PC-3 (cell line): ENCODE measurements at regions not wholly inside any gene's neighbourhood (a gene's known extent, or its start where the extent isn't known, plus 50 kb on each side); places are given as distances from the start of the nearest gene placed in this dataset.

Experiments used
- EZH2 ChIP-seq: fragments of 300-600 bp; sonication (generic); IDR thresholded peaks from one replicate; pipeline ENCODE4 v1.6.1; 2017; ENCODE audit warnings: antibody characterized with exemption, mild to moderate bottlenecking, low read length; ENCODE audit not compliant: unreplicated experiment
- TF ChIP-seq, protein P1 (sequence below): fragments of 300-600 bp; sonication (generic); conservative IDR thresholded peaks from 2 replicates; pipeline ENCODE4 v1.5.1; 2017; ENCODE audit warnings: antibody characterized with exemption, low read depth, mild to moderate bottlenecking, low read length

DNA sequence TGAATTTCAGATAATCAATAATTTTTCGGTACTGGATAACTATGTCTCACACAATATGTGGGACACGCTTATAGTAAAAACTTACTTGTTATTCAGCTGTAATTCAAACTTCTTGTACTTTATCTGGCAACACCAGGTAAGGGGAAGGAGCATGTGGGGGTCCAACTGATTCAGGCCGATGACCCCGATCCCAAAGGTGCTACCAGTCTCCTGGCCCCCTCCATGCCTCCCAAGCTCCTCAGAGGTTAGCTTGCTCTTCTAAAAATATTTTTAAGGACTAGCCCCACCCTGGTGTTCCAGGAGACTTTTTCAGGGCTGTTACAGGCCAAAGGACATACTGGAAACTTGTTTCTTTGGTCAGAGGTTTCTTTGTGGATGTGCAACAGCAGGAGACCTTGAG is 61.8 kb upstream of the ALX4 start:
- TF ChIP-seq, protein P1, sequence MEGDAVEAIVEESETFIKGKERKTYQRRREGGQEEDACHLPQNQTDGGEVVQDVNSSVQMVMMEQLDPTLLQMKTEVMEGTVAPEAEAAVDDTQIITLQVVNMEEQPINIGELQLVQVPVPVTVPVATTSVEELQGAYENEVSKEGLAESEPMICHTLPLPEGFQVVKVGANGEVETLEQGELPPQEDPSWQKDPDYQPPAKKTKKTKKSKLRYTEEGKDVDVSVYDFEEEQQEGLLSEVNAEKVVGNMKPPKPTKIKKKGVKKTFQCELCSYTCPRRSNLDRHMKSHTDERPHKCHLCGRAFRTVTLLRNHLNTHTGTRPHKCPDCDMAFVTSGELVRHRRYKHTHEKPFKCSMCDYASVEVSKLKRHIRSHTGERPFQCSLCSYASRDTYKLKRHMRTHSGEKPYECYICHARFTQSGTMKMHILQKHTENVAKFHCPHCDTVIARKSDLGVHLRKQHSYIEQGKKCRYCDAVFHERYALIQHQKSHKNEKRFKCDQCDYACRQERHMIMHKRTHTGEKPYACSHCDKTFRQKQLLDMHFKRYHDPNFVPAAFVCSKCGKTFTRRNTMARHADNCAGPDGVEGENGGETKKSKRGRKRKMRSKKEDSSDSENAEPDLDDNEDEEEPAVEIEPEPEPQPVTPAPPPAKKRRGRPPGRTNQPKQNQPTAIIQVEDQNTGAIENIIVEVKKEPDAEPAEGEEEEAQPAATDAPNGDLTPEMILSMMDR, result no peak
- no peak for TF ChIP-seq EZH2
